Fibroblast of peridontal ligament (primary cell): ENCODE measurements at regions not wholly inside any gene's neighbourhood (a gene's known extent, or its start where the extent isn't known, plus 50 kb on each side); places are given as distances from the start of the nearest gene placed in this dataset.
A peak's percentile ranks its signal among the peaks of the same experiment; 100 is the strongest.

Source experiments
- DNase-seq: peaks from one replicate; pipeline ENCODE4 v3.0.0-alpha.2; 2010; ENCODE audit errors: extremely low read depth

- DNase-seq = no peak
Measured at GRCh38 chr3:177569193-177569592, 371.9 kb upstream of the TBL1XR1 start.

- DNase-seq = peak; percentile 87
Measured at GRCh38 chr3:177569875-177570657, 372.8 kb upstream of the TBL1XR1 start.

GRCh38 chr3:177571271-177571943 lies 374.1 kb upstream of the TBL1XR1 start:
- DNase-seq = no peak

GRCh38 chr3:177571944-177572315 lies 374.6 kb upstream of the TBL1XR1 start:
- peak; percentile 35 for DNase-seq

- DNase-seq = peak; percentile 86
Measured at GRCh38 chr3:177574222-177574856, 377.1 kb upstream of the TBL1XR1 start.

- DNase-seq = no peak
Measured at GRCh38 chr3:177576746-177577145, 379.5 kb upstream of the TBL1XR1 start.

GRCh38 chr3:177578488-177578887 lies 381.2 kb upstream of the TBL1XR1 start:
- no peak for DNase-seq

GRCh38 chr3:177579419-177579818 lies 382.1 kb upstream of the TBL1XR1 start:
- no peak for DNase-seq

- no peak for DNase-seq
Measured at GRCh38 chr3:177580437-177580836, 383.2 kb upstream of the TBL1XR1 start.

GRCh38 chr3:177585271-177585670 lies 388.0 kb upstream of the TBL1XR1 start:
- no peak for DNase-seq

GRCh38 chr3:177589041-177589650 lies 391.9 kb upstream of the TBL1XR1 start:
- DNase-seq = peak; percentile 63

- DNase-seq = peak; percentile 98
Measured at GRCh38 chr3:177589911-177590381, 392.7 kb upstream of the TBL1XR1 start.

GRCh38 chr3:177590826-177591225 lies 393.5 kb upstream of the TBL1XR1 start:
- DNase-seq = no peak

GRCh38 chr3:177591379-177591778 lies 394.1 kb upstream of the TBL1XR1 start:
- no peak for DNase-seq

- DNase-seq = no peak
Measured at GRCh38 chr3:177594096-177594495, 396.8 kb upstream of the TBL1XR1 start.

- no peak for DNase-seq
Measured at GRCh38 chr3:177595530-177596188, 398.4 kb upstream of the TBL1XR1 start.

GRCh38 chr3:177596248-177596815 lies 399.1 kb upstream of the TBL1XR1 start:
- no peak for DNase-seq

- DNase-seq = peak; percentile 81
Measured at GRCh38 chr3:177596816-177597271, 399.6 kb upstream of the TBL1XR1 start.

- peak; percentile 98 for DNase-seq
Measured at GRCh38 chr3:177597311-177598096, 400.2 kb upstream of the TBL1XR1 start.

- DNase-seq = no peak
Measured at GRCh38 chr3:177598097-177598833, 401.0 kb upstream of the TBL1XR1 start.
